Natural killer cell (primary cell): ENCODE measurements at regions not wholly inside any gene's neighbourhood (a gene's known extent, or its start where the extent isn't known, plus 50 kb on each side); places are given as distances from the start of the nearest gene placed in this dataset.

Experiments used
- ATAC-seq, 3 donors: fragments of 150-1000 bp in 2 of 3; fragments of 200-7000 bp in 1 of 3; cut with Tn5 transposase; 1 replicate in 1 of 3; 2 replicates in 2 of 3; pipeline ENCODE4 v1.10.0; 2021; ENCODE audit warnings: mild to moderate bottlenecking in 2 of 3, moderate library complexity in 2 of 3
- DNase-seq, 2 donors: peaks; one replicate each; pipeline versions ENCODE4 v3.0.0 to v3.0.0-alpha.2; 2013 to 2021; ENCODE audit warnings: mixed read lengths in 1 of 2
- H3K27ac ChIP-seq: one replicate; pipeline ENCODE4 v1.5.1; 2013; ENCODE audit warnings: mild to moderate bottlenecking, low read length
- H3K27me3 ChIP-seq: one replicate; pipeline ENCODE4 v1.6.1; 2013; ENCODE audit warnings: low read length; ENCODE audit not compliant: control insufficient read depth, insufficient read depth
- H3K36me3 ChIP-seq: one replicate; pipeline ENCODE4 v1.6.1; 2013; ENCODE audit warnings: low read length; ENCODE audit not compliant: control insufficient read depth, insufficient read depth
- H3K4me1 ChIP-seq: one replicate; pipeline ENCODE4 v1.6.1; 2013; ENCODE audit warnings: low read length; ENCODE audit not compliant: control insufficient read depth, insufficient read depth
- H3K4me3 ChIP-seq: one replicate; pipeline ENCODE4 v1.5.1; 2013; ENCODE audit warnings: low read length
- H3K9me3 ChIP-seq: one replicate; pipeline ENCODE4 v1.6.1; 2013; ENCODE audit warnings: low read length; ENCODE audit not compliant: control insufficient read depth, insufficient read depth
- H3K27ac Mint-ChIP-seq, 2 donors: one replicate each; pipeline ENCODE4 v1.8.0; 2022; ENCODE audit warnings: mild to moderate bottlenecking in 2 of 2, mixed read lengths in 2 of 2, moderate library complexity in 1 of 2
- H3K27me3 Mint-ChIP-seq, 2 donors: one replicate each; pipeline ENCODE4 v1.8.0; 2022; ENCODE audit warnings: low read depth in 2 of 2, mixed read lengths in 2 of 2
- H3K36me3 Mint-ChIP-seq: one replicate; pipeline ENCODE4 v1.8.0; 2022; ENCODE audit warnings: mixed read lengths
- H3K4me1 Mint-ChIP-seq, 2 donors: one replicate each; pipeline ENCODE4 v1.8.0; 2022; ENCODE audit warnings: mixed read lengths in 2 of 2
- H3K4me3 Mint-ChIP-seq: one replicate; pipeline ENCODE4 v1.8.0; 2022; ENCODE audit warnings: mild to moderate bottlenecking, moderate library complexity, mixed read lengths
- H3K9me3 Mint-ChIP-seq, 2 donors: one replicate each; pipeline ENCODE4 v1.8.0; 2022; ENCODE audit warnings: mixed read lengths in 2 of 2
- WGBS: methylation state at CpG from one replicate; pipeline ENCODE4 v1.1.7; 2013; ENCODE audit warnings: missing lambda C conversion rate; ENCODE audit not compliant: insufficient coverage; 5-methylcytosine and 5-hydroxymethylcytosine counted together
- intact Hi-C: fragments of 100-400 bp; cut with micrococcal nuclease; formaldehyde crosslinking; loops from one replicate; pipeline ENCODE4 v1.14.2; 2022
- TF ChIP-seq, protein P1 (sequence below): fragments of 200-600 bp; IDR thresholded peaks from one replicate; pipeline ENCODE4 v1.8.0; 2022; ENCODE audit warnings: antibody characterized with exemption

DNA sequence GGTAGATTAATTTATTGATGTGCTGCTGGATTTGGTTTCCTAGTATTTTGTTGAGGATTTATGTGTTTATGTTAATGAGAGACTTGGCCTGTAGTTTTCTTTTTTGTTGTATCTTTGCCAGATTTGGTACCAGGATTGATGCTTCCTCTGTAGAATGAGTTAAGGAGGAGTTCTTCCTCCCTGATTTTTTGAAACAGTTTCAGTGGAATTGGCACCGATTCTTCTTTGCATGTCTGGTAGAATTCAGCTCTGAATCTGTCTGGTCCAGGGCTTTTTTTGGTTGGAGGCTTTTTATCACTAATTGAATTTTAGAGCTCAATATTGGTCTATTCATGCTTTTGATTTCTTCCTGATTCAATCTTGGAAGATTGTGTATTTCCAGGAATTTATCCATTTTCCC is 174.0 kb upstream of the NDST4 start:
- TF ChIP-seq, protein P1, sequence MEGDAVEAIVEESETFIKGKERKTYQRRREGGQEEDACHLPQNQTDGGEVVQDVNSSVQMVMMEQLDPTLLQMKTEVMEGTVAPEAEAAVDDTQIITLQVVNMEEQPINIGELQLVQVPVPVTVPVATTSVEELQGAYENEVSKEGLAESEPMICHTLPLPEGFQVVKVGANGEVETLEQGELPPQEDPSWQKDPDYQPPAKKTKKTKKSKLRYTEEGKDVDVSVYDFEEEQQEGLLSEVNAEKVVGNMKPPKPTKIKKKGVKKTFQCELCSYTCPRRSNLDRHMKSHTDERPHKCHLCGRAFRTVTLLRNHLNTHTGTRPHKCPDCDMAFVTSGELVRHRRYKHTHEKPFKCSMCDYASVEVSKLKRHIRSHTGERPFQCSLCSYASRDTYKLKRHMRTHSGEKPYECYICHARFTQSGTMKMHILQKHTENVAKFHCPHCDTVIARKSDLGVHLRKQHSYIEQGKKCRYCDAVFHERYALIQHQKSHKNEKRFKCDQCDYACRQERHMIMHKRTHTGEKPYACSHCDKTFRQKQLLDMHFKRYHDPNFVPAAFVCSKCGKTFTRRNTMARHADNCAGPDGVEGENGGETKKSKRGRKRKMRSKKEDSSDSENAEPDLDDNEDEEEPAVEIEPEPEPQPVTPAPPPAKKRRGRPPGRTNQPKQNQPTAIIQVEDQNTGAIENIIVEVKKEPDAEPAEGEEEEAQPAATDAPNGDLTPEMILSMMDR: no peak
- H3K36me3 ChIP-seq: no peaks in the 10 kb centered on the region
- no peak overlapping the region for H3K27ac Mint-ChIP-seq
- H3K27ac ChIP-seq: no peak overlapping the region
- DNase-seq (no peak), ATAC-seq (no peak)
- H3K9me3 Mint-ChIP-seq: no peaks in the 10 kb centered on the region
- 88% methylated on average over 1 of the region's 1 CpG for WGBS
- no peaks in the 10 kb centered on the region for H3K36me3 Mint-ChIP-seq
- H3K27me3 Mint-ChIP-seq: peaks cover 0 to 8% of the 10 kb centered on the region in 2 donors
- H3K4me3 Mint-ChIP-seq: no peak overlapping the region
- no peak overlapping the region for H3K4me3 ChIP-seq
- no peaks in the 10 kb centered on the region for H3K4me1 ChIP-seq
- intact Hi-C loops: no loop called here
- H3K4me1 Mint-ChIP-seq: peaks cover 5 to 6% of the 10 kb centered on the region in 2 donors
- no peaks in the 10 kb centered on the region for H3K9me3 ChIP-seq
- no peaks in the 10 kb centered on the region for H3K27me3 ChIP-seq

DNA sequence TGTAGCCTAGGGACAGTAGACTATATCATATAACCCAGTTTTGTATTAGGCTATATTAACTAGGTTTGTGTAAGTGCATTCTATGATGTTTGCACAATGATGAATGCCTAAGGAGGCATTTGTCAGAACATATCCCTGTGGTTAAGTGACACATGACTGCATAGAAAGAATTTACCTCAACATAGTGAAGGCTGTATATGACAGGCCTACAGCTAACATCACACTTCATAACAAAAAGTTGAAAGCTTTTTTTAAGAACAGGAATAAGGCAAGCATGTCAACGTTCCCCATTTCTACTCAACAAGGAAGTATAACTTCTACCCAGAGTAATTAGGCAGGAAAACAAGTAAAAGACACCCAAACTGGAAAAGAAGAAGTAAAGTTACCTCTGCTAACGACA is 165.9 kb upstream of the NDST4 start:
- Mint-ChIP-seq H3K27me3 (no peaks in the 10 kb centered on the region), H3K4me3 (no peak overlapping the region), H3K9me3 (no peaks in the 10 kb centered on the region), H3K4me1 (peaks cover 20 to 21% of the 10 kb centered on the region in 2 donors), H3K36me3 (no peaks in the 10 kb centered on the region), H3K27ac (no peak overlapping the region)
- Histone ChIP-seq H3K9me3 (no peaks in the 10 kb centered on the region), H3K4me3 (no peak overlapping the region), H3K4me1 (peaks cover 3% of the 10 kb centered on the region), H3K27me3 (no peaks in the 10 kb centered on the region), H3K36me3 (no peaks in the 10 kb centered on the region), H3K27ac (no peak overlapping the region)
- TF ChIP-seq, protein P1: no peak
- 13% methylated on average over 1 of the region's 2 CpGs for WGBS
- intact Hi-C loops: no loop called here
- DNase-seq: no peak
- ATAC-seq: no peak

DNA sequence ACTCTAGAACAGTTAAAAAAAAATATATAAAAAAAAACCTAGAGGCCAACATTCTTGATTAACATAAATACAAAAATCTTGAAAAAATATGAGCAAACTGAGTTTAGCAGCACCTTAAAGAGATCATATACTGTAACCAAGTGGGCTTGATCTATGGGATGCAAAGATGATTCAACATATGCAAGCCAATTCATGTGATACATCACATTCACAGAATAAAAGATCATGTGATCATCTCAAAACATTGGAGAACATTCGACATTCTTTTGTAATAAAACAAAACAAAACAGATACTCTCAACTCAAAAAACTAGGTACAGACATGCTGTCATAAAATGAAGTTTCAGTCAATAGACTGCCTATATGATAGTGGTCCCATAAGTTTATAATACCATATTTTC is 165.4 kb upstream of the NDST4 start:
- no CpG with 5 or more reads among the region's 1 CpG for WGBS
- Histone ChIP-seq H3K36me3 (no peaks in the 10 kb centered on the region), H3K4me3 (no peak overlapping the region), H3K9me3 (no peaks in the 10 kb centered on the region), H3K4me1 (peaks cover 3% of the 10 kb centered on the region), H3K27ac (no peak overlapping the region), H3K27me3 (no peaks in the 10 kb centered on the region)
- H3K27me3 Mint-ChIP-seq: no peaks in the 10 kb centered on the region
- no peaks in the 10 kb centered on the region for H3K9me3 Mint-ChIP-seq
- no peaks in the 10 kb centered on the region for H3K36me3 Mint-ChIP-seq
- H3K4me3 Mint-ChIP-seq: no peak overlapping the region
- H3K4me1 Mint-ChIP-seq: peaks cover 23 to 25% of the 10 kb centered on the region in 2 donors
- no peak overlapping the region for H3K27ac Mint-ChIP-seq
- DNase-seq: no peak
- intact Hi-C loops: no loop called here
- TF ChIP-seq, protein P1: no peak
- no peak for ATAC-seq

DNA sequence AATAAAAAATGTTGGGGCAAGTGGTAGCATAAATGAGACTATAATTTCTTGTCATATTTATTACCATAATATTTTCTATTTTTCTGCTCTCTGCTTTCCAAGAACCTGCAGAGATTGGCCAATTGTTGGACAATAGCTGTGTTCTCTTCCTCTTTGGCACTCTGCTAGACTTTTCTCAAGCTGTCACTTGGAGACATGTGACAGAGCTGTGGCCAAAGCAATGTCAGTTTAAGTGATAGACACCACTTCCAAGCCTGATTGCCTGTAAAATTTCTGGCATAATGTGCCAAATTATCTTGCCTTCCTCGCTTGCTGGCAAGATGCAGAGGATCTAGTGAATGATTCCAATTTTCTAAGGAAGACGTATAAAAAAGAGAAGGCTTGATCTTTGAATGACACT is 162.2 kb upstream of the NDST4 start:
- TF ChIP-seq, protein P1: no peak
- DNase-seq: peak in 1 of 2 donors; percentile 3
- intact Hi-C loops: no loop called here
- ATAC-seq: peak in 2 of 3 donors; percentile 42 to 70
- WGBS: 67% methylated on average over 2 of the region's 2 CpGs
- H3K4me1 Mint-ChIP-seq: peaks cover 41 to 43% of the 10 kb centered on the region in 2 donors
- H3K9me3 Mint-ChIP-seq: no peaks in the 10 kb centered on the region
- peak overlapping the region; percentile 67 to 74 for H3K27ac Mint-ChIP-seq
- no peaks in the 10 kb centered on the region for H3K36me3 Mint-ChIP-seq
- Histone ChIP-seq H3K27ac (no peak overlapping the region), H3K9me3 (no peaks in the 10 kb centered on the region), H3K36me3 (no peaks in the 10 kb centered on the region), H3K4me1 (peaks cover 3% of the 10 kb centered on the region), H3K4me3 (no peak overlapping the region), H3K27me3 (no peaks in the 10 kb centered on the region)
- H3K4me3 Mint-ChIP-seq: peak overlapping the region; percentile 37
- H3K27me3 Mint-ChIP-seq: no peaks in the 10 kb centered on the region
